HEK293T (cell line): ENCODE measurements at regions not wholly inside any gene's neighbourhood (a gene's known extent, or its start where the extent isn't known, plus 50 kb on each side); places are given as distances from the start of the nearest gene placed in this dataset.
A peak's percentile ranks its signal among the peaks of the same experiment; 100 is the strongest.

Experiments
- CTCF ChIA-PET: fragments of 350-600 bp; formaldehyde crosslinking; extraction: SDS; loops from one replicate; lab custom pipeline; 2021; ENCODE audit warnings: antibody characterized with exemption, inconsistent platforms; lab: Yijun Ruan, JAX
- POLR2A ChIA-PET: fragments of 350-600 bp; formaldehyde crosslinking; extraction: SDS; loops from one replicate; lab custom pipeline; 2020; ENCODE audit warnings: antibody characterized with exemption, inconsistent platforms; lab: Yijun Ruan, JAX
- DNase-seq: peaks from one replicate; pipeline ENCODE4 v3.0.0; 2012; ENCODE audit warnings: mixed read lengths; ENCODE audit errors: extremely low spot score
- ARNT ChIP-seq: fragments of 450-650 bp; IDR thresholded peaks from 2 replicates; pipeline ENCODE4 v1.6.1; 2017; ENCODE audit warnings: mild to moderate bottlenecking
- BHLHE40 ChIP-seq: fragments of 450-650 bp; IDR thresholded peaks from 2 replicates; pipeline ENCODE4 v1.6.1; 2016; ENCODE audit warnings: mild to moderate bottlenecking, moderate library complexity, borderline replicate concordance
- CTBP1 ChIP-seq: fragments of 450-650 bp; IDR thresholded peaks from 2 replicates; pipeline ENCODE4 v1.6.1; 2016; ENCODE audit warnings: borderline replicate concordance
- ELF4 ChIP-seq: fragments of 450-650 bp; IDR thresholded peaks from 2 replicates; pipeline ENCODE4 v1.6.1; 2017; ENCODE audit warnings: antibody characterized with exemption
- FOXA1 ChIP-seq: fragments of 450-650 bp; IDR thresholded peaks from 2 replicates; pipeline ENCODE4 v1.6.1; 2016; ENCODE audit warnings: mild to moderate bottlenecking
- FOXK2 ChIP-seq: fragments of 450-650 bp; IDR thresholded peaks from 2 replicates; pipeline ENCODE4 v1.6.1; 2016; ENCODE audit warnings: mild to moderate bottlenecking
- FOXM1 ChIP-seq: fragments of 450-650 bp; IDR thresholded peaks from 2 replicates; pipeline ENCODE4 v1.6.1; 2017; ENCODE audit warnings: mild to moderate bottlenecking, borderline replicate concordance
- HDGF ChIP-seq: fragments of 450-650 bp; IDR thresholded peaks from 2 replicates; pipeline ENCODE4 v1.6.1; 2017; ENCODE audit warnings: antibody characterized with exemption, borderline replicate concordance
- L3MBTL2 ChIP-seq: fragments of 450-650 bp; conservative IDR thresholded peaks from 2 replicates; pipeline ENCODE4 v1.6.1; 2016; ENCODE audit warnings: mild to moderate bottlenecking
- LEF1 ChIP-seq: fragments of 450-650 bp; IDR thresholded peaks from 2 replicates; pipeline ENCODE4 v1.6.1; 2017; ENCODE audit warnings: mild to moderate bottlenecking, borderline replicate concordance
- NFRKB ChIP-seq: fragments of 450-650 bp; IDR thresholded peaks from 2 replicates; pipeline ENCODE4 v1.6.1; 2016; ENCODE audit warnings: mild to moderate bottlenecking, moderate library complexity
- PKNOX1 ChIP-seq: fragments of 450-650 bp; IDR thresholded peaks from 2 replicates; pipeline ENCODE4 v1.6.1; 2016
- SP1 ChIP-seq: fragments of 450-650 bp; IDR thresholded peaks from 2 replicates; pipeline ENCODE4 v1.6.1; 2017
- SUZ12 ChIP-seq: fragments of 450-650 bp; IDR thresholded peaks from 2 replicates; pipeline ENCODE4 v1.6.1; 2016; ENCODE audit warnings: mild to moderate bottlenecking
- TARDBP ChIP-seq: fragments of 450-650 bp; IDR thresholded peaks from 2 replicates; pipeline ENCODE4 v1.6.1; 2016
- ZNF384 ChIP-seq: fragments of 450-650 bp; IDR thresholded peaks from 2 replicates; pipeline ENCODE4 v1.6.1; 2016

- POLR2A ChIA-PET = no interaction called here
- no peak for DNase-seq
- TF ChIP-seq HDGF = no peak
- TF ChIP-seq FOXA1 = no peak
- no peak for TF ChIP-seq NFRKB
- no peak for TF ChIP-seq TARDBP
- no peak for TF ChIP-seq SUZ12
- no peak for TF ChIP-seq PKNOX1
- no peak for TF ChIP-seq ARNT
- no peak for TF ChIP-seq BHLHE40
- no peak for TF ChIP-seq ZNF384
- TF ChIP-seq FOXM1 = no peak
- TF ChIP-seq FOXK2 = no peak
- TF ChIP-seq ELF4 = no peak
- CTCF ChIA-PET = no interaction called here
Observed at GRCh38 chr13:107332188-107332587, 764.3 kb upstream of the ARGLU1 start.

DNA sequence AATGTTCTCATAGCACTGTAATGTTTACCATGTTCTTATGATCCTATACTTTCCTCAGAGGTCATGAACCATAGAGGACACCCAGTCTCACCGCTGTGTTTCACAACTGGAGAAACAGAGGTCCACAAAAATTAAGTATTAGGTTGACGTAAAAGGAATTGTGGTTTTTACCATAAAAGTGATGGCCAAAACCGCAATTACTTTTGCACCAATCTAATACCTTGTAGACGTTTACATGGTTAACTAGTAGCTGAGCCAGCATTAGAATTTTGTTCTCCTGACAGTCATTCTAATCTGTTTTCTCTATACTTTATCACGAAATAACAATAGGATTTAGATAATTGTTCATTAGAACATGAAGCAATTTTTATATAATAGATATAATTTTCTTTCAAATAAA is 763.4 kb upstream of the ARGLU1 start:
- POLR2A ChIA-PET = no interaction called here
- CTCF ChIA-PET = no interaction called here
- no peak for TF ChIP-seq LEF1
- TF ChIP-seq SP1 = no peak
- peak; percentile 64 for TF ChIP-seq ELF4
- TF ChIP-seq CTBP1 = no peak
- no peak for DNase-seq

DNA sequence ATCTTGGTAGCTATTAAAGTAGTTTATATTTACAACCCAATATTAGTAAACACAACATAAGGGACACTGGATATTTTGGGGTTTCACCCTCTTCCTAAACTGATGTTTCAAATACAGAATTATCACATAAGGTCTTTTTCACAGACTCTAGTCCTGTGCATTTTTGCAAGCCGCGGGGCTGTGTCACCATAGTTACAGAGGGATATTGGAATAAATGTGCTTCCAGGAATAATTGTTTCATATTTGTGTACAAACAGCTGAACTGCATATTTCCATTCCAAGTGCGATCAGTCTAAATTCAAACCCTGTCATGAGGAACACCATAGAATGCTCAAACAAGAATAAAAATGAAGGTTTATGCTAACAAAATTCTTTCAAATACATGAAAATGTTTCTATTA is 762.5 kb upstream of the ARGLU1 start:
- POLR2A ChIA-PET = no interaction called here
- no peak for DNase-seq
- CTCF ChIA-PET = interaction anchor here (0.6 kb wide), 1 partner anchor 1280 kb away, joined by 5 read pairs; no protein-coding TSS in a partner anchor
- TF ChIP-seq LEF1 = no peak
- TF ChIP-seq CTBP1 = no peak
- no peak for TF ChIP-seq ZNF384
- TF ChIP-seq FOXA1 = no peak
- no peak for TF ChIP-seq FOXM1
- no peak for TF ChIP-seq PKNOX1
- TF ChIP-seq HDGF = no peak
- no peak for TF ChIP-seq NFRKB
- TF ChIP-seq L3MBTL2 = no peak
- no peak for TF ChIP-seq ELF4
- TF ChIP-seq SUZ12 = no peak
- TF ChIP-seq BHLHE40 = no peak
- no peak for TF ChIP-seq TARDBP
- TF ChIP-seq SP1 = no peak
- no peak for TF ChIP-seq FOXK2
- no peak for TF ChIP-seq ARNT

DNA sequence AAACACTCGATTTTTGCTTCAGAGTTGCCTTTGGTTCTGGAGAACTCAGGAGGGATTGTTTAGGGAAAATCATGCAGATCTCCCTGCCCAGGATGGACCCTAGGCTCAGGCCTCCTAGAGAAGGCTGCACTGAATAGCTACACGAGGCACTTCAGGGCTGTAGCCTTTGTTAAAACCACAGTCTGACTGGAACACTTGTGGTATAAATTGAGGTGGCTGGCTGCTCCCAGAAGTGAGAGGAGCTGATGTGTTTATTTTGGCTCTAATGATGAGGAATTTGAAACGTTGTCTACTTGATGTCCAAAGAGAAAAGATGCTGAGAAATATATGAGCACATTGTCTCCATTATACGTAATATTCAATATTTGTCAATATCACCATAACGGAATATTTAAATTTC is 762.1 kb upstream of the ARGLU1 start:
- TF ChIP-seq BHLHE40 (no peak), SUZ12 (no peak), SP1 (no peak), NFRKB (no peak), PKNOX1 (no peak), ARNT (no peak), CTBP1 (no peak), LEF1 (no peak), TARDBP (no peak), ZNF384 (no peak), ELF4 (no peak), FOXM1 (no peak), L3MBTL2 (no peak), FOXK2 (no peak), FOXA1 (no peak)
- POLR2A ChIA-PET = no interaction called here
- DNase-seq = no peak
- CTCF ChIA-PET = interaction anchor here (0.6 kb wide), 1 partner anchor 1280 kb away, joined by 5 read pairs; no protein-coding TSS in a partner anchor

- DNase-seq = no peak
- ChIA-PET POLR2A (no interaction called here), CTCF (no interaction called here)
- no peak for TF ChIP-seq FOXM1
- TF ChIP-seq PKNOX1 = no peak
- no peak for TF ChIP-seq FOXK2
- no peak for TF ChIP-seq TARDBP
- no peak for TF ChIP-seq ELF4
- no peak for TF ChIP-seq SP1
Observed at GRCh38 chr13:107324416-107325204, 756.7 kb upstream of the ARGLU1 start.

DNA sequence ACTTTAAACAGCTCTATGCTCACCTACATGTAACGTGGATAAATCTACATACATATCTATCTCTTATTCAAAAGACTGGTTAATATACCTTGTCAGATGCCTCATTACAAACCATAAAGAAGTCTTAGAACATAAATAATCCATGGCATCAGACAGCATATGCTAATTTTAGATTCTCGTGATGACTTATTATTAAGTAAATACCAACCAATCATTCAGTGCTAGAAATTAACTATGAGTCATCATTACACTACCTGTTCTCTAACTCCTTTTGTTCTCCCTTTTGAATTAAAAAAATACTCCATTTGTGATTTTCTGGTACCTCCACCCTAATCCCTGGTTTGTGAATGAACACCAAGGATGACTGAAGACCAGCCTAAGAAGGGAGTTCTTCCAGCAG is 754.3 kb upstream of the ARGLU1 start:
- DNase-seq = no peak
- no peak for TF ChIP-seq CTBP1
- no peak for TF ChIP-seq ELF4
- no peak for TF ChIP-seq HDGF
- TF ChIP-seq FOXM1 = no peak
- no peak for TF ChIP-seq LEF1
- TF ChIP-seq SP1 = no peak
- TF ChIP-seq BHLHE40 = no peak
- TF ChIP-seq FOXK2 = no peak
- no peak for TF ChIP-seq L3MBTL2
- no peak for TF ChIP-seq TARDBP
- no peak for TF ChIP-seq NFRKB
- TF ChIP-seq ZNF384 = no peak
- CTCF ChIA-PET = no interaction called here
- POLR2A ChIA-PET = no interaction called here
